GM18498 (cell line): ENCODE measurements at regions not wholly inside any gene's neighbourhood (a gene's known extent, or its start where the extent isn't known, plus 50 kb on each side); places are given as distances from the start of the nearest gene placed in this dataset.
"Not testable (repeated sequence)": the region's sequence is repeated elsewhere in the genome, so short reads cannot be mapped to it uniquely, and the experiment has no call there.

Experiments used
- ATAC-seq: cut with Tn5 transposase; IDR thresholded peaks from one replicate; pipeline ENCODE4 v1.9.1; 2021; ENCODE audit warnings: mild to moderate bottlenecking, moderate library complexity; ENCODE audit not compliant: unreplicated experiment

DNA sequence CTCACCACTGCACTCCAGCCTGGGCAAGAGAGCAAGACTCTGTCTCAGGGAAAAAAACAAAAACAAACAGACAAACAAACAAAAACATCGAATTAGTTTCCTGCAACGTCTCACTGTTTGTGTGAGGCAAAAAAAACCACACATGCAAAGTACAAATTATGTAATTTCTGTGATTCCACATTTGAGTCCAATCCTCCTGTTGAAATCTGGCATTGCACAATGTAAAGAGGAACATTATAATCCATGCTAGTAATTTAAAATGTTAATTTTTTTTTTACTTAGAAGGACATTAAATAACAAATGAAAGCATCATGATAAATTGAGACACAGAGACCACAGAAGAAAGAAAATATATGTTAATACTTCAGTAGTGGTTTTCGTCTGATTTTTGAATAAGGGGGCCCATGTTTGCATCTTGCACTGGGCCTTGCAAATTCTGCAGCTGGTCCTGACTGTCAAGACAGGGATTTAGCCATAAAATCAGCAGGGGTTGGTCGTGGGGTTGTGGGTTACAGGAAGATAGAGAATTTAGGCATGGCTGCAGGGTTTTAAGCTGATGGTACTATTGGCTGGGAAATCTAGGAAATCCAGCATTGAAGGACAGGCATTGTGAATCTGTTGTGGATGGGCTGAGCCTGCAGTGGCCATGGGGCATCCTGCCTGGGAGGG, 102.6 kb upstream of the ALDH3B2 start:
- ATAC-seq, result no peak

DNA sequence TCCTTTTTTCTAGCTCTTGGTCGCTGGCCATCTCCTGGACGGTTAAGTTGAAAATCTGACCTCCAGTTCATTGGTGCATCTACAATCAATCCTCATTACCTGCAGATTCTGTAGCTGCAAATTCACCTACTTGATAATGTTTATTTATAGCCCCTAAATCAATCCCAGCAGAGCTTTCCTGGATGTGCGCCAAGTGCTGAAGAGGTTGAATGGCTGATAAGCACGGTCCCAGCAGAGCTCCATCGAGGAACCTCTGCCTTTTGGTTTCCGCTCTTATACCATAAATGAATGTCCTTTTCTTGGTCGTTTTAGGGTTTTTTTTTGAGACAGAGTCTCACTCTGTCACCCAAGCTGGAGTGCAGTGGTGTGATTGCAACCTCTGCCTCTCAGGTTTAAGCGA, 99.8 kb upstream of the ALDH3B2 start:
- not testable (repeated sequence) for ATAC-seq

DNA sequence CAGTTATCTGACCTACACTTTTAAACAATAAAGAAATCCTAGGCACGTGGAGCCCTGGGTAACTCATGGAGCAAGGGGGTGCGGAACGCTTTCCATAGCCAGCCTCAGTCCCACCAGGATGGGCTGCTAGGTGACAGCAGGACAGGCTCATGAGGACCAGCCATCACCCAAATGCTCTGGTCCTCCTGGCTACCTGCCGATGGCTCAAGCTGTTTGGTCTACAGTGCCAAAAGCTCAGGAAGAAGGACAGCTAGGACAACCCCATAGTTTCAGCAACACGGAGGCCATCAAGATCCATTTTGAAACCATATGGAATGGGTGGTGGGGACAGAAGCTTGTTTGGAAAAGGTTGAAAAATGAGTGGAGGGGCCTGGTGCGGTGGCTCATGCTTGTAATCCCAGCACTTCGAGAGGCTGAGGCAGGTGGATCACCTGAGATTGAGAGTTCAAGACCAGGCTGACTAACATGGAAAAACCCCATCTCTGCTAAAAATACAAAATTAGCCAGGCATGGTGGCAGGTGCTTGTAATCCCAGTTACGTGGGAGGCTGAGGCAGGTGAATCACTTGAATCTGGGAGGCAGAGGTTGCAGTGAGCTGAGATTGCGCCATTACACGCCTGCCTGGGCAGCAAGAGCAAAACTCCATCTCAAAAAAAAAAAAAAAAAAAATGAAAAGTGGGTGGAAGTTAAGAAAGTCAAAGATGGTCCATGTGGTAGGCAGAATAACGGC, 93.7 kb upstream of the ALDH3B2 start:
- ATAC-seq, result not testable (repeated sequence)

DNA sequence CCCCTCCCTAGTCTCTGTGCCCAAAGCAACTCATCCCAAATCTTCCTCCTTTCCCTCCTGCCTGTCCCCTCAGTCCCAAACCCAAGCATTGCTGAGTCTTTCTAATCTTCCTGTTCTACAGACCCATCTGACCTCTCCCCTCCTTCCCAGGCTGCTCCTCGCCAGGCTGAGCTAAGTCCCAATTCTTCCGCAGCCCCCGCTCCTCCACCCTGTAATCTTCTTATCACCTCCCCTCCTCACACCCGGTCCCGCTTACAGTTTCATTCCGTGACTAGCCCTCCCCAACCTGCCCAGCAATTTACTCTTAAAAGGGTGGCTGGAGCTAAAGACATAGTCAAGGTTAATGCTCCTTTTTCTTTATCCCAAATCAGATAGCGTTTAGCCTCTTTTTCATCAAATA, 86.8 kb upstream of the ALDH3B2 start:
- not testable (repeated sequence) for ATAC-seq

DNA sequence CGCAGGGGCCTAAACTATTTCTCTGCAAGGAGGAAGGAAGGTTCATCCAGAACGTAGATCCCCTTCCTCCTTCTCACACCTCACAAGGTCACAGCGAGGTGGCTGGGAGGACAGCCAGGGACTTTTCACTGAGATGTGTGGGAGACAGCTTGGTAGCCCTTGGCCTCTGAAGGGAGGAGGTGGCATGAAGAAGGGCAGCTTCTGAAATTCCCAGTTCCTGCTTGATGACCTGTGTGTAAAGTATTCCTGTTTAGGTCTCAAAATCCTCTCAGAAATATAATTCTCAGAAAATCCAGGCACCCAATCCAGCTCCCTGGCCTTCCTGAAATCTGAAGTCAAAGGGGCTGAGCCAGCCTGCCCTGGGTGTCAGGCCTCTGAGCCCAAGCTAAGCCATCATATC, 84.9 kb upstream of the ALDH3B2 start:
- ATAC-seq, result not testable (repeated sequence)

DNA sequence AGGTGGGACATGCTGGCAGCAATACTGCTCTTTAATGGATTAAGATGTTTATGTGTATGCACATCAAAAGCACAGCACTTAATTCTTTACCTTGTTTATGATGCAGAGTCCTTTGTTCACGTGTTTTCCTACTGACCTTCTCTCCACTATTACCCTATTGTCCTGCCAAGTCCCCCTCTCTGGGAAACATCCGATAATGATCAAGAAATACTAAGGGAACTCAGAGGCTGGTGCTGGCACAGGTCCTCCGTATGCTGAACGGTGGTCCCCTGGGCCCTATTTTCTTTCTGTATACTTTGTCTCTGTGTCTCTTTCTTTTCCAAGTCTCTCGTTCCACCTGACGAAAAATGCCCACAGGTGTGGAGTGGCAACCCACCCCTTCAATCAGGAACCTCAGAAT, 84.0 kb upstream of the ALDH3B2 start:
- ATAC-seq, result not testable (repeated sequence)

DNA sequence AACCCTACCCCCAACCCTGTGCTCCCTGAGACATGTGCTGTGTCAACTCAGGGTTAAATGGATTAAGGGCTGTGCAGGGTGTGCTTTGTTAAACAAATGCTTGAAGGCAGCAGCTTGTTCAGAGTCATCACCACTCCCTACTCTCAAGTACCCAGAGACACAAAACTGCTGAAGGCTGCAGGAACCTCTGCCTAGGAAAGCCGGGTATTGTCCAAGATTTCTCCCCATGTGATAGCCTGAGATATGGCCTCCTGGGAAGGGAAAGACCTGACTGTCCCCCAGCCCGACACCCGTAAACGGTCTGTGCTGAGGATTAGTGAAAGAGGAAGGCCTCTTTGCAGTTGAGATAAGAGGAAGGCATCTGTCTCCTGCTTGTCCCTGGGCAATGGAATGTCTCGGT, 83.6 kb upstream of the ALDH3B2 start:
- ATAC-seq, result not testable (repeated sequence)

DNA sequence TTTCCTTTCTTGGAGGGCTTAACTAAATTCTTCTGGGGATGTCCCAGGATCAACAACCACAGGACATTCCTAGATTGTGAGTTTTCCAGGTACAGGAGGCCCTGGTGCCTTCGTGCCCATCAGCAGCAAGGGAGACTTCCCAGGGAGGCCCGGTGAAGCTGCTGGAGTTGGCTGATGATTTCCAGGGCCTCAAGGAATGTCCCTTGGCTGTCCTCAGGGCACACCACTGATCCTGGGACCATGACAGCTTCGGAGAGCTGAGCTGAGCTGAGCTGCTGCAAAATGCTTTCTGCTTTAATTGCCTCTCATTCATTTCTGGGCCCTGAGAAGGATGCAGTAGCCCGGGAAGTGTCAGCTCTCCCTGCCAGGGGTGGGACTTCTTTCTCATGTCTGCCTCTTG, 79.4 kb upstream of the ALDH3B2 start:
- ATAC-seq, result not testable (repeated sequence)

DNA sequence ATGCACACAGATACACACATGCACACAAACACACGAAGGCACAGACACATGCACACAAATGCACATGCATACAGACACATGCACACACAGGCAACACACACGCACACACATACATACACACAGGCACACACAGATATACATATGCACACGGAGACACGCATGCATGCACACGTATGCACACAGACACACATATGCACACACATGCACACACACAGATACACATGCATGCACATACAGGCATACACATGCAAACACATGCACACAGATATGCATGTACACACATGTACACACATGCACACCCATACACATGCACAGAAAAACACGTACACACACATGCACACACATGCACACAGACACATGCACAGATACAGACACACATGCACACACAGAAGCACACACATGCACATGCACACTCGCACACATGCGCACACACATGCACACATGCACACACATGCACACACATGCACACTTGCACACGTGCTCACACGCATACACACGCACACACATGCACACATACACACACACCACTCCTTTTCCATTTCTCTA, 70.8 kb upstream of the ALDH3B2 start:
- ATAC-seq, result no peak

DNA sequence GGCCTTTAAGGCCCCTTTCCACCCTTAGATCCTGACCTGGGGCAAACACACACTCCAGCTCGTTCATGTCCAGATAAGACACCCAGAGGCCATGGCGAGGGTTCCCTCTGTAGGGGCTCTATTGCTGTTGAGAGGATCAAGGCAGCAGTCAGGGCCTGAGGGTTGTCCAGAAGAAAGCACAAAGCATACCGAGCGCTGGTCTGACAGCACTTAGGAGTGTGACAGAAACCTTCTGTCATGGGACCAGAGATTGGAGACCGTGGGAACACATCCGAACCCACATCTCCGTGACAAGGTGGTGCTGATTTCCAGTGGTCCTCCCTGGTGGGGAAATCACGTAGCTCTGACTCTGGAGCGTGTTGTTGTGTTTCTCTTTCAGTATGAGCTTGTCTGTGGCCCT, 69.8 kb upstream of the ALDH3B2 start:
- ATAC-seq, result not testable (repeated sequence)

DNA sequence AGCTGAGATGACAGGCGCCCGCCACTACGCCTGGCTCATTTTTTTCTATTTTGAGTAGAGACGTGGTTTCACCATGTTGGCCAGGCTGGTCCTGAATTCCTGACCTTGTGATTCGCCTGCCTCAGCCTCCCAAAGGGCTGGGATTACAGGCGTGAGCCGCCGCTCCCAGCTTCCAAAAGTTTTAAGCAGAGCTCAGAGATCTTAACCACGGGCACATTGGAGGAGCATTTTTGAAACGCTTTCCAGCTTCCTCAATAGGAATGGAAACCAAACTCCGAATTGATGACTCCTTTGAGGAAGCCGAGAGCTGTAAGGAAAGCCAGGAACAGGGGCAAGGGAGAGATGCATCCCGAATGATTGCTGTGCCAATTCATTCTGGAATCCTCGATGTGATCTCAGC, 63.8 kb upstream of the ALDH3B2 start:
- not testable (repeated sequence) for ATAC-seq

DNA sequence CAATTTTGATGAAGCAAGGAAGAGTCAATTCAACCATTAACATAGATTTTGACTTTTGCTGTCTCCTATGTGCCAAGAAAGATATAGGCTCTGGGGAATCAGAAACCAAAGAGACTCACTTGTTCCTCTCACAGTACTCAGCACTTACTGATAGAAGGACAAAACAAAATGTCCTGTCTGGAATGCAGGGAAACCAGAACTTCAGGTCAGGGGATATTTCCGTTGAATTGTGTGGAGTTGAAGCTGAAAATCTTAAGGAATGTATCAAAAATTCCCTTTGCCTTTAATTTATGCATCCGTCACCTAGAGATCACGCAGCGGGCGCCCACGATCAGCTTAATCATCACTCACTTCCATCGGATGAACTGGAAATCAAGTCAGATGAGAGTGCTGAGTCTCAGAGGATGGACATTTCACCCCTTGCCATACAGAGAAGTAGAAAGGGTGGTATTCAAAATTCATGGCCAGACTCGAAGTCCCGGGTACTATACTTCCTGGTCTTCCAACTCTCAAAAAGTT, 63.2 kb upstream of the ALDH3B2 start:
- not testable (repeated sequence) for ATAC-seq

DNA sequence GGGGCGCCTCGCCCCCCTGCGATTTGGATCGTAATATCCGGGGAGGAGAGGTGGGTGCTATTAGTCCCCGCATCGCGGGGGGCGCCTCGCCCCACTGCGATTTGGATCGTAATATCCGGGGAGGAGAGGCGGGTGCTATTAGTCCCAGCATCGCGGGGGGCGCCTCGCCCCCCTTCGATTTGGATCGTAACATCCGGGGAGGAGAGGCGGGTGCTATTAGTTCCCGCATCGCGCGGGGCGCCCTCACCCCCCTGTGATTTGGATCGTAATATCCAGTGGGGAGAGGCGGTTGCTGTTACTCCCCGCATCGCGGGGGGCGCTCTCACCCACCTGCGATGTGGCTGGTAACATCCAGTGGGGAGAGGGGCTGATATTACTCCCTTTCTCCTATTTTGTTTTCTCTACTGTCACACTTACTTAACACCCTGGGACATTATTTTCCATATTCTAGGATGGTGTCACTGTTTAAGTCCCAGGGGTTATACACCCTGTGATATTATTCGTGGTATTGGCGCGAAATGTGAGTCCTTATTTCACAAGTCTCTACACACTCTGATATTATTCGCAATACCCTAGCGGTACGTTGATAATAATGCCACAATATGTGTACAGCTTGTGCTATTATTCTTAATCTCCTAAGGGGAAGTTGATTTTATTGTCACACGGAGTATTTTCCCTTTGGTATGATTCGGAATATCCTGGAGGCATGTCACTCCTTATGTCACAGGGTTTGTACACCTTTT, 57.8 kb upstream of the ALDH3B2 start:
- no peak for ATAC-seq

DNA sequence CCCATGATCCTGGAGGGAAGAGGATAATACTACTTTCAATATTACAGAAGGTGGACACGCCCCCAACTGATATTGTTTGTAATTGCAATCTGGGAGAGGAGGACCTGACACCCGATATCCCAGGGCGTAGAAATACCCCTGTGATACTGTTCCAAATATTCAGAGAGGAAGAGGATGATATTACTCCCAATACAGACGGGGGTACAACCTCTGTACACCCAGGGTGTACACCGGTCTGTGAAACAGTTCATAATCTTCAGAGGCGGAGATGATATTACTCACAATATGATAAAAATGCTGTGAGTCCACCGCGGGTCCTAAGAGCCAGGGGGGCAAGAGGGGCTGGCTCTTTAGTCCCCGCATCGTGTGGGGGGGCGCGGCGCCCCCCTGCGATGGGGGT, 57.2 kb upstream of the ALDH3B2 start:
- no peak for ATAC-seq

DNA sequence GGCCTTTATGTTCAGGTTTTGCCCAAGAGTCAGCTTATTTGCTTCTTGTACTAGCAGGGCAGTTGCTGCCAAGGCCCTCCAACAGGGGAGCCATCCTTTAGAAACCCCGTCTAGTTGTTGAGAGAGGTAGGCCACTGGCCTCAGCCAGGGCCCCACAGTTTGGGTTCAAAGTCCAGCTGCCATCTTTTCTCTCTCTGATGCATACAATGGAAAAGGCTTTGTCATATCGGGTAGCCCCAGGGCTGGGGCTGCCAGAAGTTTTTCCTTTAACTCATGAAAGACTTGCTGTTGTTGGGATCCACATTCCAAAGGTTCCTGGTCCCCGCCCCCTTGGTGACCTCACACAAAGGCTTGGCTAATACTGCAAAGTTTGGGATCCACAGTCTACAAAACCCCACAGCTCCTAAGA, 53.7 kb upstream of the ALDH3B2 start:
- not testable (repeated sequence) for ATAC-seq

DNA sequence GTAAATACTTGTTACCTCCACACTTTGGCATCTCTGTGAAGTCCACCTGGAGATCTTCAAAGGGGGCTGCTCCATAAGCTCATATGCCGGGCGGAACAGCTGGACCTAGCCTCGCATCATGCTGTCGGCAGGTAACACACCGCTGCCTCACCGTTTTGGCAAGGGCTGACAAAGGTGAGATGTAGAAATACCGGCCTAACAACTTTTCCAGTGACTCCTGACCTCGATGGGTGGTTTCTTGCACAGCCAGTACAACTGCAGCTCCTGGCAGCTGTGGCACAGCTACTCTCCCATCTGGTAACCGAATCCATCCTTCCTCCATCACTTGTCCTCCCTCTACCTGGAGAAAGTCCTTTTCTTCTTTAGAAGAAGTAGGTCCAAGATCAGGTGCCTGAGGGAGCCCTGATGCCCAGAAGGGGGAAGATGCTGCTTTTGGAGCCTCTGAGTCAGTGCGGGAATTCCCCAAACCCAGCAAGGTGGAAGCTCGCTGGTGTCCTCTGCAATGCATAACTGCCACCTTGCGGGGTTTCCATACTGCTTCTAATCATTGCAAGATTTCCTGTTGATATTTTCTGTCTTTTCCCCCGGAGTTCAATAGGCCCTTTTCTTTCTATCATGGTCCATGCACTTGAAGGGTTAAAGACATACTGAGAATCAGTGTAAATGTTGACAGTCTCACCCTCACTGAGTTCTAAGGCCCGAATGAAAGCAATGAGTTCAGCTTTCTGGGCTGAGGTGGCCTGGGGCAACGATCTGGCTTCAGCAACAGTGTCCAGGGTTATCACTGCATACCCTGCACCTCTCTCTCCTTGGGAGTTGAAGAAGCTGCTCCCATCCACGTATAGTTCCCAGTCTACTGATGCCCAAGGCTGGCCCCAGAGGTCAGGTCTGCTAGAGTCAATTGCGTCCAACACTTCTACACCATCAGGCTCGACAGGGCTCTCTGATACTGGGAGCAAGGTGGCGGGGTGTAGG, 52.9 kb upstream of the ALDH3B2 start:
- ATAC-seq, result not testable (repeated sequence)
